WTC11 (cell line): ENCODE measurements at regions not wholly inside any gene's neighbourhood (a gene's known extent, or its start where the extent isn't known, plus 50 kb on each side); places are given as distances from the start of the nearest gene placed in this dataset.

Experiments used
- ATAC-seq: fragments of 200-7000 bp; cut with Tn5 transposase; 2 replicates; pipeline ENCODE4 v1.10.0; 2021; ENCODE audit warnings: mild to moderate bottlenecking, moderate library complexity
- CTCF ChIA-PET: fragments of 300-600 bp; sonication (Branson Sonifier 250); formaldehyde crosslinking; loops from one replicate; lab custom pipeline; 2021; ENCODE audit warnings: antibody characterized with exemption; lab: Charles Lee
- POLR2A ChIA-PET: fragments of 350-600 bp; sonication (Branson Sonifier 250); formaldehyde crosslinking; loops from one replicate; lab custom pipeline; 2021; ENCODE audit warnings: antibody characterized with exemption; lab: Charles Lee
- DNase-seq: peaks from one replicate; pipeline ENCODE4 v3.0.0; 2021; ENCODE audit warnings: low spot score
- H3K27ac Mint-ChIP-seq: 2 replicates; pipeline ENCODE4 v1.8.0; 2021; ENCODE audit warnings: mixed read lengths
- H3K27me3 Mint-ChIP-seq: 2 replicates; pipeline ENCODE4 v1.8.0; 2021; ENCODE audit warnings: low read depth, mild to moderate bottlenecking, moderate library complexity, mixed read lengths
- H3K36me3 Mint-ChIP-seq: 2 replicates; pipeline ENCODE4 v1.8.0; 2021; ENCODE audit warnings: mixed read lengths
- H3K4me1 Mint-ChIP-seq: 2 replicates; pipeline ENCODE4 v1.8.0; 2022; ENCODE audit warnings: mixed read lengths
- H3K4me3 Mint-ChIP-seq: 2 replicates; pipeline ENCODE4 v1.8.0; 2021; ENCODE audit warnings: mild to moderate bottlenecking, moderate library complexity, mixed read lengths
- H3K9me3 Mint-ChIP-seq: 2 replicates; pipeline ENCODE4 v1.8.0; 2021; ENCODE audit warnings: mixed read lengths
- CBFB ChIP-seq: sonication (generic); formaldehyde crosslinking; IDR thresholded peaks from 2 replicates; pipeline ENCODE4 v1.8.1; 2022; ENCODE audit warnings: mild to moderate bottlenecking, low read depth, missing genetic modification reagents
- MXD4 ChIP-seq: fragments of 250-450 bp; sonication (Bioruptor Pico); IDR thresholded peaks from 2 replicates; pipeline ENCODE4 v1.8.0; 2021; ENCODE audit warnings: mild to moderate bottlenecking, moderate library complexity, borderline replicate concordance
- TCF7 ChIP-seq: sonication (generic); formaldehyde crosslinking; IDR thresholded peaks from 2 replicates; pipeline ENCODE4 v1.8.0; 2022; ENCODE audit warnings: mild to moderate bottlenecking, low read depth, missing genetic modification reagents, moderate library complexity
- ZNF263 ChIP-seq: sonication (generic); formaldehyde crosslinking; IDR thresholded peaks from 2 replicates; pipeline ENCODE4 v1.8.1; 2022; ENCODE audit warnings: low read depth, mild to moderate bottlenecking, moderate library complexity, missing genetic modification reagents
- TF ChIP-seq, protein P1 (sequence below): fragments of 250-450 bp; sonication (Bioruptor Pico); IDR thresholded peaks from 2 replicates; pipeline ENCODE4 v1.9.0; 2021; ENCODE audit warnings: mild to moderate bottlenecking, borderline replicate concordance
- TF ChIP-seq, protein P2 (sequence below): sonication (generic); formaldehyde crosslinking; IDR thresholded peaks from 2 replicates; pipeline ENCODE4 v1.8.1; 2022; ENCODE audit warnings: low read depth, missing genetic modification reagents, borderline replicate concordance
- TF ChIP-seq, protein P3 (sequence below): sonication (generic); formaldehyde crosslinking; conservative IDR thresholded peaks from 2 replicates; pipeline ENCODE4 v1.8.1; 2023; ENCODE audit warnings: mild to moderate bottlenecking, low read depth, missing genetic modification reagents, moderate library complexity
- TF ChIP-seq, protein P4 (sequence below): sonication (generic); formaldehyde crosslinking; IDR thresholded peaks from 2 replicates; pipeline ENCODE4 v1.8.0; 2023; ENCODE audit warnings: missing genetic modification reagents, mild to moderate bottlenecking, borderline replicate concordance
- TF ChIP-seq, protein P5 (sequence below): fragments of 250-450 bp; sonication (Bioruptor Pico); IDR thresholded peaks from 2 replicates; pipeline ENCODE4 v1.8.0; 2021; ENCODE audit warnings: mild to moderate bottlenecking
- TF ChIP-seq, protein P6 (sequence below): sonication (generic); formaldehyde crosslinking; IDR thresholded peaks from 2 replicates; pipeline ENCODE4 v1.8.0; 2022; ENCODE audit warnings: mild to moderate bottlenecking, missing genetic modification reagents

DNA sequence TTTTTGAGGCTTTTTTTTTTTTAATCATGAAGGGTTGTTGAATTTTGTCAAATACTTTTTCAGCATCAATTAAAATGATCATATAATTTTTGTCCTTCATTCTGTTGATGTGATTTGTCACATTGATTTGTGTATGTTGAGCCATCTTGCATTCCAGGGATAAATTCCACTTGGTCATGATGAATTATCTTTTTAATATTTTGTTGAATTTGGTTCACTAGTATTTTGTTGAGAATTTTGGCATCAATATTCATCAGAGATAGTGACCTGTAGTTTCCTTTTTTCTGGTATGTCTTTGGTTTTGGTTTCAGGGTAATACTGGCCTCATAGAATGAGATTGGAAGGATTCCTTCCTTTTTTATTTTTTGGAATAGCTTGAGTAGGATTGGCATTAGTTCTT, 221.9 kb upstream of the ZNF217 start (continued):
- TF ChIP-seq, protein P1, sequence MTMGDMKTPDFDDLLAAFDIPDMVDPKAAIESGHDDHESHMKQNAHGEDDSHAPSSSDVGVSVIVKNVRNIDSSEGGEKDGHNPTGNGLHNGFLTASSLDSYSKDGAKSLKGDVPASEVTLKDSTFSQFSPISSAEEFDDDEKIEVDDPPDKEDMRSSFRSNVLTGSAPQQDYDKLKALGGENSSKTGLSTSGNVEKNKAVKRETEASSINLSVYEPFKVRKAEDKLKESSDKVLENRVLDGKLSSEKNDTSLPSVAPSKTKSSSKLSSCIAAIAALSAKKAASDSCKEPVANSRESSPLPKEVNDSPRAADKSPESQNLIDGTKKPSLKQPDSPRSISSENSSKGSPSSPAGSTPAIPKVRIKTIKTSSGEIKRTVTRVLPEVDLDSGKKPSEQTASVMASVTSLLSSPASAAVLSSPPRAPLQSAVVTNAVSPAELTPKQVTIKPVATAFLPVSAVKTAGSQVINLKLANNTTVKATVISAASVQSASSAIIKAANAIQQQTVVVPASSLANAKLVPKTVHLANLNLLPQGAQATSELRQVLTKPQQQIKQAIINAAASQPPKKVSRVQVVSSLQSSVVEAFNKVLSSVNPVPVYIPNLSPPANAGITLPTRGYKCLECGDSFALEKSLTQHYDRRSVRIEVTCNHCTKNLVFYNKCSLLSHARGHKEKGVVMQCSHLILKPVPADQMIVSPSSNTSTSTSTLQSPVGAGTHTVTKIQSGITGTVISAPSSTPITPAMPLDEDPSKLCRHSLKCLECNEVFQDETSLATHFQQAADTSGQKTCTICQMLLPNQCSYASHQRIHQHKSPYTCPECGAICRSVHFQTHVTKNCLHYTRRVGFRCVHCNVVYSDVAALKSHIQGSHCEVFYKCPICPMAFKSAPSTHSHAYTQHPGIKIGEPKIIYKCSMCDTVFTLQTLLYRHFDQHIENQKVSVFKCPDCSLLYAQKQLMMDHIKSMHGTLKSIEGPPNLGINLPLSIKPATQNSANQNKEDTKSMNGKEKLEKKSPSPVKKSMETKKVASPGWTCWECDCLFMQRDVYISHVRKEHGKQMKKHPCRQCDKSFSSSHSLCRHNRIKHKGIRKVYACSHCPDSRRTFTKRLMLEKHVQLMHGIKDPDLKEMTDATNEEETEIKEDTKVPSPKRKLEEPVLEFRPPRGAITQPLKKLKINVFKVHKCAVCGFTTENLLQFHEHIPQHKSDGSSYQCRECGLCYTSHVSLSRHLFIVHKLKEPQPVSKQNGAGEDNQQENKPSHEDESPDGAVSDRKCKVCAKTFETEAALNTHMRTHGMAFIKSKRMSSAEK (CRISPR knock-in tag): no peak
- TF ChIP-seq CBFB: no peak
- no peak for TF ChIP-seq TCF7 (CRISPR knock-in tag)
- TF ChIP-seq, all 79 proteins: peak for 0

DNA sequence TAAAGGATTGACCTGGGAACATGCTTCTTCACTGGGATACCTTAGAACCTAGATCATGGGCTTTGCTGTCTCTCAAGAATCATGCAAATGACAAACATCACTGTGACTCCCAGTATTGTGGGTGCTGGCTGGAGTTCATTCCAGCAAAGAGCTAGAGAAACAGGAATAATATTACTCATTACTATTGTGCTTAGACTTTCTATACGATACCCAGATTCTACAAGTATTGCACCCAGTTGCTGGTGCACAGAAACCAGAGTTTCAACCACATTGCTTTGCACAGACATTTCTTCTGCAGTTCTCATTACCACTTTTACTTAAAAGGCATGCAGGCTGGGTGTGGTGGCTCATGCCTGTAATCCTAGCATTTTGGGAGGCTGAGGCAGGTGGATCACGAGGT, 220.4 kb upstream of the ZNF217 start:
- ATAC-seq (no peak), DNase-seq (no peak)
- Mint-ChIP-seq H3K27me3 (no peaks in the 10 kb centered on the region), H3K9me3 (peaks cover 5% of the 10 kb centered on the region; the same call in 1 of the 2 replicates), H3K4me3 (no peak overlapping the region), H3K36me3 (peaks cover 2% of the 10 kb centered on the region; the same call in 1 of the 2 replicates), H3K27ac (0 out of 2 replicates have a peak overlapping the region, but pooled peaks have one; percentile 10), H3K4me1 (peaks cover 34% of the 10 kb centered on the region)
- ChIA-PET CTCF (no interaction called here), POLR2A (no interaction called here)
- TF ChIP-seq, protein P2, sequence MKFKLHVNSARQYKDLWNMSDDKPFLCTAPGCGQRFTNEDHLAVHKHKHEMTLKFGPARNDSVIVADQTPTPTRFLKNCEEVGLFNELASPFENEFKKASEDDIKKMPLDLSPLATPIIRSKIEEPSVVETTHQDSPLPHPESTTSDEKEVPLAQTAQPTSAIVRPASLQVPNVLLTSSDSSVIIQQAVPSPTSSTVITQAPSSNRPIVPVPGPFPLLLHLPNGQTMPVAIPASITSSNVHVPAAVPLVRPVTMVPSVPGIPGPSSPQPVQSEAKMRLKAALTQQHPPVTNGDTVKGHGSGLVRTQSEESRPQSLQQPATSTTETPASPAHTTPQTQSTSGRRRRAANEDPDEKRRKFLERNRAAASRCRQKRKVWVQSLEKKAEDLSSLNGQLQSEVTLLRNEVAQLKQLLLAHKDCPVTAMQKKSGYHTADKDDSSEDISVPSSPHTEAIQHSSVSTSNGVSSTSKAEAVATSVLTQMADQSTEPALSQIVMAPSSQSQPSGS: no peak
- TF ChIP-seq, protein P3, sequence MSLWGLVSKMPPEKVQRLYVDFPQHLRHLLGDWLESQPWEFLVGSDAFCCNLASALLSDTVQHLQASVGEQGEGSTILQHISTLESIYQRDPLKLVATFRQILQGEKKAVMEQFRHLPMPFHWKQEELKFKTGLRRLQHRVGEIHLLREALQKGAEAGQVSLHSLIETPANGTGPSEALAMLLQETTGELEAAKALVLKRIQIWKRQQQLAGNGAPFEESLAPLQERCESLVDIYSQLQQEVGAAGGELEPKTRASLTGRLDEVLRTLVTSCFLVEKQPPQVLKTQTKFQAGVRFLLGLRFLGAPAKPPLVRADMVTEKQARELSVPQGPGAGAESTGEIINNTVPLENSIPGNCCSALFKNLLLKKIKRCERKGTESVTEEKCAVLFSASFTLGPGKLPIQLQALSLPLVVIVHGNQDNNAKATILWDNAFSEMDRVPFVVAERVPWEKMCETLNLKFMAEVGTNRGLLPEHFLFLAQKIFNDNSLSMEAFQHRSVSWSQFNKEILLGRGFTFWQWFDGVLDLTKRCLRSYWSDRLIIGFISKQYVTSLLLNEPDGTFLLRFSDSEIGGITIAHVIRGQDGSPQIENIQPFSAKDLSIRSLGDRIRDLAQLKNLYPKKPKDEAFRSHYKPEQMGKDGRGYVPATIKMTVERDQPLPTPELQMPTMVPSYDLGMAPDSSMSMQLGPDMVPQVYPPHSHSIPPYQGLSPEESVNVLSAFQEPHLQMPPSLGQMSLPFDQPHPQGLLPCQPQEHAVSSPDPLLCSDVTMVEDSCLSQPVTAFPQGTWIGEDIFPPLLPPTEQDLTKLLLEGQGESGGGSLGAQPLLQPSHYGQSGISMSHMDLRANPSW (CRISPR knock-in tag): no peak
- TF ChIP-seq, protein P4, sequence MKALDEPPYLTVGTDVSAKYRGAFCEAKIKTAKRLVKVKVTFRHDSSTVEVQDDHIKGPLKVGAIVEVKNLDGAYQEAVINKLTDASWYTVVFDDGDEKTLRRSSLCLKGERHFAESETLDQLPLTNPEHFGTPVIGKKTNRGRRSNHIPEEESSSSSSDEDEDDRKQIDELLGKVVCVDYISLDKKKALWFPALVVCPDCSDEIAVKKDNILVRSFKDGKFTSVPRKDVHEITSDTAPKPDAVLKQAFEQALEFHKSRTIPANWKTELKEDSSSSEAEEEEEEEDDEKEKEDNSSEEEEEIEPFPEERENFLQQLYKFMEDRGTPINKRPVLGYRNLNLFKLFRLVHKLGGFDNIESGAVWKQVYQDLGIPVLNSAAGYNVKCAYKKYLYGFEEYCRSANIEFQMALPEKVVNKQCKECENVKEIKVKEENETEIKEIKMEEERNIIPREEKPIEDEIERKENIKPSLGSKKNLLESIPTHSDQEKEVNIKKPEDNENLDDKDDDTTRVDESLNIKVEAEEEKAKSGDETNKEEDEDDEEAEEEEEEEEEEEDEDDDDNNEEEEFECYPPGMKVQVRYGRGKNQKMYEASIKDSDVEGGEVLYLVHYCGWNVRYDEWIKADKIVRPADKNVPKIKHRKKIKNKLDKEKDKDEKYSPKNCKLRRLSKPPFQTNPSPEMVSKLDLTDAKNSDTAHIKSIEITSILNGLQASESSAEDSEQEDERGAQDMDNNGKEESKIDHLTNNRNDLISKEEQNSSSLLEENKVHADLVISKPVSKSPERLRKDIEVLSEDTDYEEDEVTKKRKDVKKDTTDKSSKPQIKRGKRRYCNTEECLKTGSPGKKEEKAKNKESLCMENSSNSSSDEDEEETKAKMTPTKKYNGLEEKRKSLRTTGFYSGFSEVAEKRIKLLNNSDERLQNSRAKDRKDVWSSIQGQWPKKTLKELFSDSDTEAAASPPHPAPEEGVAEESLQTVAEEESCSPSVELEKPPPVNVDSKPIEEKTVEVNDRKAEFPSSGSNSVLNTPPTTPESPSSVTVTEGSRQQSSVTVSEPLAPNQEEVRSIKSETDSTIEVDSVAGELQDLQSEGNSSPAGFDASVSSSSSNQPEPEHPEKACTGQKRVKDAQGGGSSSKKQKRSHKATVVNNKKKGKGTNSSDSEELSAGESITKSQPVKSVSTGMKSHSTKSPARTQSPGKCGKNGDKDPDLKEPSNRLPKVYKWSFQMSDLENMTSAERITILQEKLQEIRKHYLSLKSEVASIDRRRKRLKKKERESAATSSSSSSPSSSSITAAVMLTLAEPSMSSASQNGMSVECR (CRISPR knock-in tag): no peak
- TF ChIP-seq MXD4 (no peak), ZNF263 (CRISPR knock-in tag) (no peak)
- TF ChIP-seq, protein P5, sequence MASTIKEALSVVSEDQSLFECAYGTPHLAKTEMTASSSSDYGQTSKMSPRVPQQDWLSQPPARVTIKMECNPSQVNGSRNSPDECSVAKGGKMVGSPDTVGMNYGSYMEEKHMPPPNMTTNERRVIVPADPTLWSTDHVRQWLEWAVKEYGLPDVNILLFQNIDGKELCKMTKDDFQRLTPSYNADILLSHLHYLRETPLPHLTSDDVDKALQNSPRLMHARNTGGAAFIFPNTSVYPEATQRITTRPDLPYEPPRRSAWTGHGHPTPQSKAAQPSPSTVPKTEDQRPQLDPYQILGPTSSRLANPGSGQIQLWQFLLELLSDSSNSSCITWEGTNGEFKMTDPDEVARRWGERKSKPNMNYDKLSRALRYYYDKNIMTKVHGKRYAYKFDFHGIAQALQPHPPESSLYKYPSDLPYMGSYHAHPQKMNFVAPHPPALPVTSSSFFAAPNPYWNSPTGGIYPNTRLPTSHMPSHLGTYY (CRISPR knock-in tag): no peak
- TF ChIP-seq, protein P6, sequence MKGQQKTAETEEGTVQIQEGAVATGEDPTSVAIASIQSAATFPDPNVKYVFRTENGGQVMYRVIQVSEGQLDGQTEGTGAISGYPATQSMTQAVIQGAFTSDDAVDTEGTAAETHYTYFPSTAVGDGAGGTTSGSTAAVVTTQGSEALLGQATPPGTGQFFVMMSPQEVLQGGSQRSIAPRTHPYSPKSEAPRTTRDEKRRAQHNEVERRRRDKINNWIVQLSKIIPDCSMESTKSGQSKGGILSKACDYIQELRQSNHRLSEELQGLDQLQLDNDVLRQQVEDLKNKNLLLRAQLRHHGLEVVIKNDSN (CRISPR knock-in tag): no peak
